ENCODE measurements at regions not wholly inside any gene's neighbourhood (a gene's known extent, or its start where the extent isn't known, plus 50 kb on each side); places are given as distances from the start of the nearest gene placed in this dataset.
"Not testable (repeated sequence)": the region's sequence is repeated elsewhere in the genome, so short reads cannot be mapped to it uniquely, and the experiment has no call there.

GRCh38 chr2:207216457-207216856 is 50.7 kb upstream of the KLF7 start:
- DNase-seq (ENCODE audit: low read depth): no peak

- DNase-seq (ENCODE audit: low read depth): no peak
Measured at GRCh38 chr2:207217442-207217841, 51.7 kb upstream of the KLF7 start.

- no peak for DNase-seq (ENCODE audit: low read depth)
Measured at GRCh38 chr2:207219081-207219630, 53.4 kb upstream of the KLF7 start.

- no peak for DNase-seq (ENCODE audit: low read depth)
Measured at GRCh38 chr2:207219676-207220501, 54.1 kb upstream of the KLF7 start.

GRCh38 chr2:207221731-207222130 is 56.0 kb upstream of the KLF7 start:
- no peak for DNase-seq (ENCODE audit: low read depth)

GRCh38 chr2:207223051-207223450 is 57.3 kb upstream of the KLF7 start:
- no peak for DNase-seq (ENCODE audit: low read depth)

GRCh38 chr2:207224381-207224780 is 58.6 kb upstream of the KLF7 start:
- no peak for DNase-seq (ENCODE audit: low read depth)

- no peak for DNase-seq (ENCODE audit: low read depth)
Measured at GRCh38 chr2:207224791-207225482, 59.2 kb upstream of the KLF7 start.

- no peak for DNase-seq (ENCODE audit: low read depth)
Measured at GRCh38 chr2:207225773-207226172, 60.0 kb upstream of the KLF7 start.

GRCh38 chr2:207226243-207226642 is 60.5 kb upstream of the KLF7 start:
- DNase-seq (ENCODE audit: low read depth): no peak

GRCh38 chr2:207226671-207227061 is 60.9 kb upstream of the KLF7 start:
- DNase-seq (ENCODE audit: low read depth): no peak

- DNase-seq (ENCODE audit: low read depth): no peak
Measured at GRCh38 chr2:207227062-207227748, 61.5 kb upstream of the KLF7 start.

- DNase-seq (ENCODE audit: low read depth): no peak
Measured at GRCh38 chr2:207227749-207228145, 62.0 kb upstream of the KLF7 start.

- no peak for DNase-seq (ENCODE audit: low read depth)
Measured at GRCh38 chr2:207228402-207228801, 62.7 kb upstream of the KLF7 start.

GRCh38 chr2:207229161-207229560 is 63.4 kb upstream of the KLF7 start:
- no peak for DNase-seq (ENCODE audit: low read depth)

- no peak for DNase-seq (ENCODE audit: low read depth)
Measured at GRCh38 chr2:207230261-207231105, 64.7 kb upstream of the KLF7 start.

- no peak for DNase-seq (ENCODE audit: low read depth)
Measured at GRCh38 chr2:207231106-207231865, 65.5 kb upstream of the KLF7 start.

GRCh38 chr2:207231967-207232366 is 66.2 kb upstream of the KLF7 start:
- DNase-seq (ENCODE audit: low read depth): no peak

- not testable (repeated sequence) for DNase-seq (ENCODE audit: low read depth)
Measured at GRCh38 chr2:207233141-207233540, 67.4 kb upstream of the KLF7 start.

GRCh38 chr2:207233731-207234130 is 68.0 kb upstream of the KLF7 start:
- no peak for DNase-seq (ENCODE audit: low read depth)

- no peak for DNase-seq (ENCODE audit: low read depth)
Measured at GRCh38 chr2:207235621-207236020, 69.9 kb upstream of the KLF7 start.

All from stimulated activated CD8-positive, alpha-beta memory T cell treated with anti-CD3 and anti-CD28 coated beads, Interleukin-15, amount 100 ng/mL, for 1 hour (primary cell).